Tibial nerve (tissue), 4 donors: ENCODE measurements at regions not wholly inside any gene's neighbourhood (a gene's known extent, or its start where the extent isn't known, plus 50 kb on each side); places are given as distances from the start of the nearest gene placed in this dataset.

Experiments used
- DNase-seq, 2 donors: peaks; one replicate each; pipeline ENCODE4 v3.0.0-alpha.2; 2019; ENCODE audit warnings: low spot score in 2 of 2
- H3K27ac ChIP-seq, 4 donors: fragments of 200-600 bp; sonication (generic) in 3 of 4; one replicate each; pipeline ENCODE4 v1.5.1; 2017 to 2019; ENCODE audit warnings: mild to moderate bottlenecking in 1 of 4
- H3K27me3 ChIP-seq, 2 donors: fragments of 200-600 bp; sonication (generic) in 1 of 2; one replicate each; pipeline versions ENCODE4 v1.5.1 to v1.6.0; 2017 to 2019
- H3K36me3 ChIP-seq, 3 donors: fragments of 200-600 bp; sonication (generic); one replicate each; pipeline ENCODE4 v1.5.1; 2018 to 2019
- H3K4me1 ChIP-seq, 4 donors: fragments of 200-600 bp; sonication (generic) in 3 of 4; one replicate each; pipeline ENCODE4 v1.5.1; 2017 to 2019
- H3K4me3 ChIP-seq, 4 donors: fragments of 200-600 bp; sonication (generic) in 3 of 4; one replicate each; pipeline ENCODE4 v1.5.1; 2017 to 2019; ENCODE audit warnings: mild to moderate bottlenecking in 1 of 4, moderate library complexity in 1 of 4
- H3K9me3 ChIP-seq, 4 donors: fragments of 200-600 bp; sonication (generic) in 3 of 4; one replicate each; pipeline ENCODE4 v1.5.1; 2017 to 2019
- CTCF ChIP-seq, 5 experiments: fragments of 200-600 bp in 3 of 5; fragments of 450-650 bp in 2 of 5; sonication (generic) in 3 of 5; IDR thresholded peaks; one replicate each; pipeline ENCODE4 v1.5.1; 2016 to 2019; ENCODE audit warnings: antibody characterized with exemption in 5 of 5, mild to moderate bottlenecking in 3 of 5, moderate library complexity in 2 of 5
- EP300 ChIP-seq, 2 donors: sonication (generic); formaldehyde crosslinking; IDR thresholded peaks; one replicate each; pipeline ENCODE4 v1.6.1; 2017; ENCODE audit warnings: antibody characterized with exemption in 2 of 2, mild to moderate bottlenecking in 1 of 2
- POLR2A ChIP-seq, 2 donors: fragments of 450-650 bp; IDR thresholded peaks; one replicate each; pipeline ENCODE4 v1.6.1; 2017; ENCODE audit warnings: antibody characterized with exemption in 2 of 2, mild to moderate bottlenecking in 2 of 2, moderate library complexity in 2 of 2
- WGBS, 2 donors: methylation state at CpG; one replicate each; pipeline ENCODE4 v1.1.5; 2018; 5-methylcytosine and 5-hydroxymethylcytosine counted together

DNA sequence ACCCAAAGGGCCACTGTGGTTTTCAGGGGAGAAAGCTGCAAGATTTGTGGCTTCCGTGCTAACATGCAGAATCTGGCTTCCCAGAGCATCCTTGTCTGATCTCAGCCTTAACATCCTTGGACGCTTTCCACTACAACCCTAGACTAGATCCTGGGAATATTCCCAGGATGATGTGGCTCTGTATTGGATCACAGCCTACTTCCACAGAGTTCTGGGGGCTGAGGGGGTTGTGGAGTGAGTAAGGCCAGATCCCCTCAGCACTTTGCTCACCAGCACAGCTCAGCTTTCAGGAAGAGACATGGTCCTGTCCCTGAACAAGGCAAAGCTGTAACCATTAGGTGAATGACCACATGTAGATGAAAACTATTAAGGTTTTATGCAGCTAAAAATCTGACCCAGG, 241.3 kb upstream of the MYO3A start:
- Histone ChIP-seq H3K9me3 (no peaks in the 10 kb centered on the region), H3K36me3 (no peaks in the 10 kb centered on the region), H3K27ac (no peak overlapping the region), H3K27me3 (no peaks in the 10 kb centered on the region), H3K4me3 (no peak overlapping the region), H3K4me1 (no peaks in the 10 kb centered on the region)
- TF ChIP-seq CTCF (IDR thresholded peaks at IDR 0.05) (no peak), EP300 (IDR thresholded peaks at IDR 0.05) (no peak), POLR2A (IDR thresholded peaks at IDR 0.05) (no peak)
- DNase-seq, result no peak
- WGBS, 2 donors, result 48 to 62% methylated on average over 2 of the region's 2 CpGs

DNA sequence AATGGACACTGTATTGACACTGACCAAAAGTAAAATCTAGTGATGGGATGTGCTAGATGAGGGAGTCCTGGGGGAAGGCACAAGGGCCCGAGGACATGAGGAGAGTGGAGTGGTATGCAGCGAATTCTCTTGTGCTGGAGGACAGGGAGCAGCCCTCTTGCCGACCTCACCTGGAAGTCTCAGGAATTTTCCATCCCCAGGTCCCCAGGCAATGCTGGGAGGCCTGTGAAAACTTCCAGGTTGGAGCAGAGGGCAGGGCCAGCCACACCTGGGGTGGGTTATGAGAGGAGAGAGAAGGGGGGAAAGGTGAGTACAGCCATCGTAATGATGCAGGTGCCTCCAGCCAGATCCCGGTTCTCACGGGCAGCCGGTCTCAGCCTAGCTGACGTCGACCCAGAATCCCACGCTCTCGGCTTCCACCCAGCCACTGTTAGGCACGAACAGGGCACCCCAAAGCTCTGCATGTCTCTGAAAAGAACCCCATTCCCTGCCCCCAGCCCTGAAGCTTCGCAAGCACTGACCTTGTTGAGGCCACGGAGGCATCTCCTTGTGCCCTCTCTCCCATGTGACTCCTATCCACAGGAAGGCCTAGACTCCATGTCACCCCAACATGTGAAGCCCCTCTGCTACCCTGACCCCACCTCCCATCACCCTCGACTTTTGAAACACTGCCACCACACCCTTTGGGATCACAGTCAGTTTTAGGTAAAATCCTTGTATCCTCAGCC, 239.7 kb upstream of the MYO3A start:
- WGBS, 2 donors, result 85 to 87% methylated on average over 15 of the region's 15 CpGs
- Histone ChIP-seq H3K27ac (no peak overlapping the region), H3K9me3 (no peaks in the 10 kb centered on the region), H3K36me3 (no peaks in the 10 kb centered on the region), H3K27me3 (no peaks in the 10 kb centered on the region), H3K4me3 (no peak overlapping the region), H3K4me1 (no peaks in the 10 kb centered on the region)
- no peak for DNase-seq
- no peak for TF ChIP-seq POLR2A (IDR thresholded peaks at IDR 0.05)
- TF ChIP-seq EP300 (IDR thresholded peaks at IDR 0.05), result no peak
- TF ChIP-seq CTCF (IDR thresholded peaks at IDR 0.05), result no peak

DNA sequence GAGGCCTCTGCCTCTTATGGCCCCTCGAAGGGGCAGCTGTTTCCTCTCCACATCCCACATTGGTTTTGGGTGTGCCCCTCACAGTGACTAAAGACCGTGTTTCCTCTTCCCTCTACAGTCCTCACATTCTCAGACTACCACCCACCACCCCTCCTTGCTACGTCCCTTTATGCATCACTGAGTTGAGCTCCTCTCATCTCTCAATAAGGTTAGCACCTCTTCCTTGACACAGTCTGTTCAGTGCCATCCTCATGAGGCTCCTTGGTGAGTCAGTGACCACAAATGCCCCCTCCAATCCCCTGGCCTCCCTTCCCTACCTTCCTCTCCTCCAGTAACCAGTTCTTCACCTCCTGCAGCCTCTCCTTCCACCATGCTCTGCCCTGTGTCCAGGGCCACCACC, 239.1 kb upstream of the MYO3A start:
- Histone ChIP-seq H3K27ac (no peak overlapping the region), H3K4me3 (no peak overlapping the region), H3K27me3 (no peaks in the 10 kb centered on the region), H3K36me3 (no peaks in the 10 kb centered on the region), H3K4me1 (no peaks in the 10 kb centered on the region), H3K9me3 (no peaks in the 10 kb centered on the region)
- no peak for DNase-seq
- WGBS, 2 donors, result 66 to 73% methylated on average over 3 of the region's 3 CpGs
- TF ChIP-seq CTCF (IDR thresholded peaks at IDR 0.05), result no peak
- TF ChIP-seq EP300 (IDR thresholded peaks at IDR 0.05), result no peak
- no peak for TF ChIP-seq POLR2A (IDR thresholded peaks at IDR 0.05)

DNA sequence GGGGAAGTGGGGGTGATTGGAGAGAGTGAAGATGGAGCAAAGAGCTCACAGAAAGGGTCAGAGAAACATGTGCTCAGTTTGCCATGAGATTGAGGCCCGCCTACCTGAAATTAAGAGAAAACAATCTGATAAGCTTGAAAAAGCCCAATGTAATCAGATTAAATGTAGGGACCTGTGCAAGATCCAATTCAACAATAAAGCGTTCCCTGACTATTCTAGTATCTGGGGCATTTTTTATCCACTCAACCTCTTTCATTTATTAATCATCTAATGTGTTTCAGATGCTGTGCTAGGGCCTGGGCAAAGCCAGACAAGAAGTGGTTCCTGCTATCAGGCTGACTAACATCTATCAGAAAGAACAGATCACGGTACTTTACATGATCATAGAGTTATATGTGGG, 238.4 kb upstream of the MYO3A start:
- no peak overlapping the region for H3K4me3 ChIP-seq
- no peaks in the 10 kb centered on the region for H3K9me3 ChIP-seq
- TF ChIP-seq POLR2A (IDR thresholded peaks at IDR 0.05), result no peak
- no peak for TF ChIP-seq CTCF (IDR thresholded peaks at IDR 0.05)
- TF ChIP-seq EP300 (IDR thresholded peaks at IDR 0.05), result no peak
- no peaks in the 10 kb centered on the region for H3K27me3 ChIP-seq
- no peaks in the 10 kb centered on the region for H3K36me3 ChIP-seq
- no peak for DNase-seq
- no peaks in the 10 kb centered on the region for H3K4me1 ChIP-seq
- no peak overlapping the region for H3K27ac ChIP-seq
- 74 to 88% methylated on average over 3 of the region's 3 CpGs for WGBS, 2 donors

DNA sequence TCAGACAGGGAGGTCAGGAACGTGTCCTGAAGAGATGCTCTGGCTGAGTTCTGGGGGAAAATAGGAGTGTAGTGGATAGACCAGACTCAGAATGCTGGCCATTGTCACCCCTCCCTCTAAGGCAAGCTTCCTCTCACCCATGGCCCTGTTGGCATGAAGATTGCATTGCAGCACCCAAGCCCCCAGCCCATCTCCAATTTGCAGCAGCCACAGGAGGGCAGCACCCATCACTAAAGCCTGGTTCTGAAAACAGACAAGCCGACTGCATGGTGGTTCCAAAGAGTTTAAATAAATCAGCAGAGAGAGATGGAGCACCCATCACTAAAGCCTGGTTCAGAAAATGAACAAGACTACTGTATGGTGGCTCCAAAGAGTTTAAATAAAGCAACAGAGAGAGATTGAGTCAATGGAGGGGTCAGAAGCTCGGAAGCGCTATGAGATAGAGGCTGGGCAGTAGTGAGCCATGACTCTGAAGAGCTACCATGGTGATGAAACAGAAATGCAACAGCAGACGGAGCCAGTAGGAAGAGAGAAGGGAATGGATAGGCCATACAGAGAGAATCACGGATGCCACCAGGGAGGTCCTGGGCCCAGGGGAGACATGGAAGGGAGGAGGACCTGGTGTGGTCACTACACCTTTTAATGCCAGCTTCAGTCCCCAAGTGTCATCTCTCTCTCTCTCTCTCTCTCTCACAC, 237.9 kb upstream of the MYO3A start:
- 85 to 88% methylated on average over 6 of the region's 6 CpGs for WGBS, 2 donors
- no peak overlapping the region for H3K4me3 ChIP-seq
- no peaks in the 10 kb centered on the region for H3K9me3 ChIP-seq
- H3K36me3 ChIP-seq, result no peaks in the 10 kb centered on the region
- TF ChIP-seq EP300 (IDR thresholded peaks at IDR 0.05) (no peak), POLR2A (IDR thresholded peaks at IDR 0.05) (no peak), CTCF (IDR thresholded peaks at IDR 0.05) (no peak)
- DNase-seq, result no peak
- H3K27me3 ChIP-seq, result no peaks in the 10 kb centered on the region
- H3K27ac ChIP-seq, result no peak overlapping the region
- peaks cover 0 to 3% (median 0%) of the 10 kb centered on the region in 4 donors for H3K4me1 ChIP-seq
